GM18868 (cell line): ENCODE measurements at regions not wholly inside any gene's neighbourhood (a gene's known extent, or its start where the extent isn't known, plus 50 kb on each side); places are given as distances from the start of the nearest gene placed in this dataset.

Experiments used
- ATAC-seq: cut with Tn5 transposase; IDR thresholded peaks from one replicate; pipeline ENCODE4 v1.9.1; 2021; ENCODE audit warnings: mild to moderate bottlenecking, moderate library complexity; ENCODE audit not compliant: unreplicated experiment

DNA sequence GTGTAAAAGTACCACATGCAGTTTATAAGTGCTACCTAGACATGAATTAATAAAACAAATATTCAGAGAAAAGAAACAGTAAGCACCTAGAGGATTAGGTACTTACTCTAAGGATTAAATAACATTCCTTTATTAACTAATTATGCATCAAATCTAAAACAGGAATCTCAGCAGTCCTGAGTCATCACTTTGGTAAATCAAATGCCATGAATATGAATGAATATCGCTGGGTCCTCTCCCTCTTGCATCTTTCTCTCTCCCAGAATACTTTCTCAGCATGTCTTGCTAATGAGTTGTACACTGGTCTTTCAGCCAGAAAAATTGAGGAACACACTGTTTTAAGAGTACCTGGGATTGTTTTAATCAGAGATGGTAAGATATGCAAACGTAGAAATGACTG, 225.5 kb upstream of the NFE2L3 start:
- ATAC-seq = no peak

DNA sequence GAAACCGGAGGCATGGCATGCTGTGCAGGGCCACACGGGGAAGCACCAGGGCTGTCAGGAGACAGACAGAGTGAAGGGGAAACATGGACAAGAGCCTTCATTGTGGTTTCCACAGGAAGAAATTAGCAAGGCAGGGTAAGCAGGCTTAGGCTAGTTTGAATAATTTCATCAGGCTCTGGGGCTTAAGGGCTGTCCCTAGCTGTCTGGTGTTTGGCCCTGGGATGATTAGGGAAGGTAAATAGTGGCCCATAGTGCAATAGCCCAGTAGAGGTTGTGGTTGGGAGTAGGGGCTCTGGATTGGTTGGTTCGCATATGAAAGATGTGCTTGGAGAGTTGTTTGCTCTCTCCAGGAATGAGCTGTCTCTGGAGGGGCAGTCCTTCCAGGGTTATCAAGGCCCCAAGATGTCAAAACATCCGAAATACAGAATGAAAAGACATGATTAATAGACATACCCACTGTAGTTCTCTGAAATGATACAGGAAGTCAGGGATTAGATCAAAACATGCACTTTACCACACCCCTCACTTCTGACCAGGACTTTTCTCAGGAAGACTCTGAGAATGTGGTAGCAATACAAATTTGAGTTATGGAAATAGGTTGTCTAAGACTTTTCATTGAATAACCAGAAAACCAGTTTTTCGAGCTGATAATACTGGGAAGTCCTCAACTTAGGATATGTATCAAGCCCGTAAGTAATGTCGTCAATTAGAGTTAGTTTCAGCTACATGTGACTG, 224.9 kb upstream of the NFE2L3 start:
- no peak for ATAC-seq

DNA sequence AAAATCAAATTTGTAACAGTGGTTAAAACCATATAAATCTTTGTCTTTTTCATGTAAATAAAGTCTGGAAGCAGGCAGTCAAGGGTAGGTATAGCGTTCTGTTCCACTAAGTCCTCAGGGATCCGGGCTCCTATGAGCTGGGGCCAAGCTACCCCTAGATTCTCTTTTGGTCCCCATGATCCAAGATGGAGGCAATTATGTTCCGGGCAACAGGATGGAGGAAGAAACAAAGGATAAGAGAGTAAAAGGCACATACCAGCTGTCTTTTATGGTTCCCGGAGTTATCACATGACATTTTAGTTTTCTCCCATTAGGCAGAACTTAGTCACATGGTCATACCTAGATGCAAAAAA, 224.4 kb upstream of the NFE2L3 start:
- no peak for ATAC-seq

DNA sequence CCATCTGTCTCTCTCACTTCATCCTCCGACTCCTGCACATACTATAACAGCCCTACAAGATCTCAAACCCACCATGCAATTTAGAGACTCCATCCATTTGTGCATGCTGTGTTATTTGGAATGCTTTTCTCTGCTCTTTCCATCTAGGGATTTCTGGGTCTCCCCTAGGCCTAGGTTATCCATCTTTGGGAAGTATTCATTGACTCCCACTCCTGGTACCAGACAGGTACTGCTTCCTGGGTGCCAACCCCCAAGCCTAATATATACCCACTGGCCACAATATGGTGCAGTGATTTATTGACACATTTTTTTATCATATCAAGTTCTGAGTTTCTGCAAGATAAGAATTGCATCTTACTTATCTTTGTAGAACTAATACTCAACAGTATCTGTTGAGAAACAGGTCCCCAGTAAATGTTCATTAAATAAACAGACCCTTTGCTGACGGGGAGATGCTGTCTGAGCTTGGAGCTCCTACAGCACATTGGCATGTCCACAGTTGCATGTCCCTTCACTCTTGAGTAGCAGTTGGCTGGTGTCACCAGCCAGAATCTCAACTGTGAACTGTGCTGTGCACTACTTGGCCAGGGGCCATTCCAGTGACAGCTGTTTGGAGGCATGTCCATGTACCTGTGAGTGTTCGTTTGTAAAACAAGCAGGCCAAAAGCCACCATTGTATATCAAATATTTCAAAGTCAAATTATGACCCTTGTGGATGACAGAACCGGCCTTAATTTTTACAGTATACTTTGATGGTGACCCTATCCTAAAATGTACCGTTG, 223.3 kb upstream of the NFE2L3 start:
- no peak for ATAC-seq

DNA sequence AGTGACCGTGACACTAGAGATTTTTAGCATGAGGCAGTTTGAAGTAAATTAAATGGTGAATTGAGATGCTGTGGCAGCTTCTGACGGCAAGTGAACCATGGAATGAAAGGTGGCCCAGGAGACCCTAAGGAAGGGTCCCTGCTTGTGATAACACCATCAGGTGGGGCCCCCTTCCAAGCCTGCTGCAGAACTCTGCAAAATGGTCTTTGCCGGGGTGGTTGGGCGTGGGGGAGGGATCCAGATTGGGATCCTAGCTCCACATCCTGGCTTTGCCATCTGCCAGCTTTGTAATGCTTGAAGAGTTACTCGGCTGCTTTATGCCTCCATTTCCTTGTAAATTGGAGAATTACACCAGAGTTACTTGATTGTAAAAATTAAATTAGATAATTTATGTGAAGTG, 222.6 kb upstream of the NFE2L3 start:
- ATAC-seq = no peak

DNA sequence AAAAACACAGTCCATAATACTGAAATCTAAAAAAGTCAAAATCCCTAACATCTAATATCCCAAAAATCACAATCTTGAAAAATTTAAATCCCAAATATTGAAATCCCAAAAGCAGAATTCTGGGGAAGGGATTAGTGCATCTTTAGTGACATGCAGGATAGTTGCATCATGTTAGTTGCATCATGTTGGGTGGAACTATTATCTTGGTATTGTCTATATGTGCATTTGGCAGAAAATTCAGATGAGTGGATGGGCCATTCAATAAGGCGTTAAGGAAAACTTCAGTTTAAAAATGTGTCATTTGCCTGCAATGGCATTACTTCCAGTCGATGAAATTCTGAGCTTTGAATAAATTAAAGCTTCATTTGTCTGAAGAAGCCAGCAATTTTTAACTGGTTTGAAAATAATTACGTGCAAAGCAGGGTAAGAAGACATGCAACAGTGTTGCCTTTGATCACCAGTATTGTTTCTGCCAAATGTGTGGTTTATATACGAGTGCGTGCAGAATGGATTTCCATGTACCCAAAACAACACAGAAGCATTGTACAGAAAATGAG, 221.4 kb upstream of the NFE2L3 start:
- no peak for ATAC-seq

DNA sequence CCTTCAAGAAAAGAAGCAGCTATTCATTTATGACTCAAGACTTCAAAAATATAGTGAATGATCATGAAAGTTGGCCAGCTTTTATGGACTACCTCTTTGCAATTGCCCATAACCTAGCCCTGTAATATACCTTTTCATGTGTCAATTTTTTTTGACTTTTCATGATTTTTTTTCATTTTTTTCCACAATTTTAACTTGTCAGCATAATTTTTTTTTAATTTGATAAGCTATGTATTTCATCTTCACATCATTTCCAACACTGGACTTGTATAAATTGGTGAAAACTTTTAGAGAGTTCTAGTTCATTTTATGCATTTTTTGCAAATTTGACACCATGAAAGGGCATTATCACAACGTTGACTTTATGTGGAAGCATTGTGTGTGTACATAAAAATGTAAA, 220.8 kb upstream of the NFE2L3 start:
- ATAC-seq = no peak

DNA sequence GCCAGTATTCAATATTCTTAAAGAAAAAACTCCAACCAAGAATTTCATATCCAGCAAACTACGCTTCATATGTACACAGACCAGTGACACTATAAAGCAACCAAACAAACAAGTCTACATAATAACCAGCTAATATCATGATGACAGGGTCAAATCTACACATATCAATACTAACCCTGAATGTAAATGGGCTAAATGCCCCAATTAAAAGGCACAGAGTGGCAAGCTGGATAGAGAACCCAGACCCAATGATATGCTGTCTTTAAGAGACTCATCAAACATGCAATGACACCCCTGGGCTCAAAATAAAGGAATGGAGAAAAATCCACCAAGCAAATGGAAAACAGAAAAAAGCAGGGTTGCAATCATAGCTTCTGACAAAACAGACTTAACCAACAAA, 218.1 kb upstream of the NFE2L3 start:
- ATAC-seq = no peak

DNA sequence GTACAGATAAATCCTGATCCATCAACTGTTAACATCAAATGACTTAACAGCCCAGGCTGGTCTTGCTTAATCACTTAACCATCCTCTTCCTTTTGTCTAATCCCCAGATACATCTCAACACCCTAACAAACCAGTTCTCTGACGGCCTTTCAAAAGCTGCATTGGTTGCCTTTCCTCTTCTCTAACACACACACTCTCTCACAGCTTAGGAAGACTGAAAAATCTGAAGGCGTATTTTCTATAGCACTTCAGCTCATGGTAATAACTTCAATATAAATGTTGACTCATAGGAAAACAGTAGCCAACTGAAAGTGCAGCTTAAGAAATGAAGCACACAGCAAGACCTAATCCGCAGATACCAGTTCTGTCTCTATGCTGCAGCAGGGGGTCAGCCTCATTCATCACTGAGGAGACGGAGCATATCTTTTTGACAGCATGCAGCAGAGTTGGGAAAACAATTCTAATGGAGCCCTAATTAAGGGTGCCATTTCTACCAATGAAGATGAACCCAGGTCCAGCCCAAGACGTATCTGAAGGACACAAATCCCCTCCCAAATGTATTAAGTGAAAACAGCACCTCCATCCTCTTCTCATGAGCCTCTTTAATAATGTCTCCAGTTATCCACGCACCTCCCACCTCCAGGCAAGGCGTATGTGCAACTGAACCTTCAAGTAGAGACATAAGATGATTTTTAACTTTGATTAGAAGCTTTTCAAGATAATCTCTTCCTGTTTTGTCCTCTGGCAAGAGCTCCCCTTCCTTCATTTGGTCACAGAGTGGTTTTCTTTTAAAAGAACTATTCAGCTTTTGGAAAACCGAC, 211.7 kb upstream of the NFE2L3 start:
- ATAC-seq = no peak

DNA sequence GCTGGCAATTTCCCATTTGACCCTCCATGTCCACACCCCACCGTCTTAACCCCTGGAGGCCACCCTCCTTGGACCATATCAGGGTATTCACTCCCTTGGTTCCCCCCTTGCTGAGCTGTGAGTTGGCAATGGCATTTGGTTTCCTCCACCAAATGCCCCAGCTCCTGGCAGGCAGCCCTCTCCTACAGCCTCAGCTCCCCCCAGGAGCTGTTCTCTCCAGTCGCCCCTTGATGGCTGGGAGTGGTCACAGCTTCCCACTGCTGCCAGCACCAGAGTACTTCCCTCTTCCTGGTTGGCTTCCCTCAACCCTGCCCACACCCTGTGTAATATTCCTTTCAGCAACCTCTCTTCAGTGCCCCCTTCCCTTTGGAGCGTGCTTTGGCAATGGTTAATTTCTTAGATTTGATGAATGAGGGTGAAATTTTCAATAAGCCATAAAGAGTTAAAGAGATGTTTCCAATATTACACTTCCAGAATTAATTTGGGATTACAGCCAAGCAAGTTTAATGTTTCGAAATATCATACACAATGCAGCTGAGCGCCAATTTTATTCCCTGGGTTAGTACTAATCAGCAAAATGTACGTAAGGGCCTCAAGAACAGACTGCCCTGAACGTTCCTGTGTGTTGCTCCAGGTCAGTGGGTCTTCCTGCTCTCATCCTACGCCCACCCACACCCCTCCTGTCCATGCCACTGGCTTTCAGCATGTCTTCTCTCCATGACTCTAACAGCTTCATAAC, 207.1 kb upstream of the NFE2L3 start:
- ATAC-seq = no peak

DNA sequence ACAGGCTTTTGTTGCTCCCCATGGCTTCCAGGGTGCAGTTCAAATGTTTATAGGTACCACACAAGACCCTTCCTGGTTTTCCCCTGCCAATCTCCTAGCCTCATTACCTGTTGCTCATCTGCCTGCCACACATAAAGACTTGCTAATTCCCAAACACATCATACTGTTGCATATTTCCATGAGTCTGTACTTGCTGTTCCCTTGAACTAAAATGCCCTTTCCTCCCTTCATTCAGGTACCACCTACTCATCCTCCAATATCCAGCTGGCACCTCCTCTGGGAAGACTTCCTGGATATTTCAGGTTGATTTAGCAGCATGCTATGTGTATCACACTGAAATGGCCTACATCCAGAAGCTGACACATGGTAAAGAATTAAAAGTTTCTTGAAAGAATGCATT, 206.4 kb upstream of the NFE2L3 start:
- no peak for ATAC-seq

DNA sequence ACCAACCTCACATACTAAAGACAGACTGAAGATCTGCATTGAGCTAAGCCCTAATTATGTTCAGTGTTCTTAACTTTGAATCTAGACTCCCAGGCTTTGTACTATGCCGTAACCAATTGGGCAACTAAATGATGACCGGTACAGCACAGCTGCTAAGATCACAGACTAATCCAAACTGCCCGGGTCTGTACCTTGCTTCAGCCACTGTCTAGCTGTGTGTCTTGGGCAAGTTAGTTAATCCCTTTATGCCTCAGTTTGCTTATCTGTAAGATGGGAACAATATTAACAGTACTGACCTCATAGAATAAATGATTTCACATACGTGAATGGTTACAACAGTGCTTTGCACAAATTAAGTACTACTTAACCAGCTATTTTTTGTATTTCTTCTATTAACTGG, 205.8 kb upstream of the NFE2L3 start:
- ATAC-seq = no peak

DNA sequence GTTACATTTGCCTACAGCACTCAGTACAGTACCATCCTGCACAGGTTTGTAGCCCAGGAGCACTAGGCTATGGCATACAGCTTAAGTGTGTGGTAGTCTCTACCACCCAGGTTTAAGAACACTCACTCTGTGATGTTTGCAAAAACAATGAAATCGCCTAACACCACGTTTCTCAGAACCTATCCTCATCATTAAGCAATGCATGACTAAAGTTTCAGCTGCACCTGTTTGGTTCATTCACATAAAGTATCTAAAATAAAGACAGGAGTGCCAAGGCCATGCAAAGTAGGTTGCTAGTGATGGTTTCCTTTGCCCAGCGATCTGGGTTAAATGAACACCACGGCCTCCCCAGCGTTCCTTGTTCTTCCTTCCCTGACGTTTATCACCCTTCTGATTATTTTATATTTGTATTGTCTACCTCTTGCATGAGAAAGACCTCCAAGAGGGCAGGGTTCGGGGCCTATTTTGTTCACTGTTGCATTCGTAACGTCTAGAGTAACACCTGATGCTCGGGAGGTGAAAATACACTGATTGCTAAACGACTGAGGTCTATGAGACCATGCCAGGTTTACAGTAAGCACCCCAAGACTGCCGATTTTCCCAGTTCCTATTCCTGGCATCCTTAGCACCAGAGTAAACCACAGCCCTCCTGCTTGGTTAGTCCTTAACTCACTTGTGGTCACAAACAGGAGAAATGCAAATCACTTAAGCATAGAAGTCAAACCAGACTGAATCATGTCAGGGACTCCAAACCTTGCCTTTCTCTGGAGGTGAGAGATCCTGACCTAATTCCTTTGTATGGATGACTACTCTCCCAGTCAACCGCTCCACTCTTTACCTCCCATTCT, 204.1 kb upstream of the NFE2L3 start:
- ATAC-seq = no peak

DNA sequence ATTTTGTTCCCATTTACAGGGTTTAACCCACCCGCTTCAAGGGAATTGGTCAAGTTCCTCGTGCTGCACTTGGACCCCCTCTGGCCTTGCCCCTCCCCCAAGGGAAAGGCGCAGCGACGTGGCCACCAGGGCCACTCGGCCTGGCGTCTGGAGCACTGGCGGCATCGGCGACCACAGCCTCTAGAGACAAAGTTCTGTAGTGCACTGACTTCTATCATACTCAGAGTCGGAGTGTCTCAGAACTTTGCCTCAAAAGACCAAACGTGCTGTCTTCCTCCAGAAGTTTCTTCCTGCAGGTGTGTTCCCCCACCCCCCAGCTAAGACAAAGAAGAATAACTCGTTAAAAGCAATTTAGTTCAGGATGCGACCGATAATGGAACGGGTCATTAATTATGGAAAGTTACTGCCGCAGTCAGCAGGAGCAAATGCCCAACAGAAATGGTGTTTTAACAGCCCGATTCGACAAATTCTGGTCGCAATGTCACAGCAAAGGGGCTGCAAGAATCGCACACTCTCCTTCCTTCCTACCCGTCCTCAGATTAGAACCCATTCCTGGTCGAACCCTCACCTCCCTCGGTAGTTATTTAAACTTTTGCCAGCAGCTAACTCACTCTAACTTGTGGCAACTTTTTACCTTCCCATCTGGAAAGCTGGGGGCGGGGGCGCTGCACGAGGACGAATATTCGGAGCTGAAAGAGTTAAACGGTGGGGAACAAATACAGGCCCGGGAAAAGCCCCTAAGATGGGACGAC, 202.1 kb upstream of the NFE2L3 start:
- ATAC-seq = no peak

DNA sequence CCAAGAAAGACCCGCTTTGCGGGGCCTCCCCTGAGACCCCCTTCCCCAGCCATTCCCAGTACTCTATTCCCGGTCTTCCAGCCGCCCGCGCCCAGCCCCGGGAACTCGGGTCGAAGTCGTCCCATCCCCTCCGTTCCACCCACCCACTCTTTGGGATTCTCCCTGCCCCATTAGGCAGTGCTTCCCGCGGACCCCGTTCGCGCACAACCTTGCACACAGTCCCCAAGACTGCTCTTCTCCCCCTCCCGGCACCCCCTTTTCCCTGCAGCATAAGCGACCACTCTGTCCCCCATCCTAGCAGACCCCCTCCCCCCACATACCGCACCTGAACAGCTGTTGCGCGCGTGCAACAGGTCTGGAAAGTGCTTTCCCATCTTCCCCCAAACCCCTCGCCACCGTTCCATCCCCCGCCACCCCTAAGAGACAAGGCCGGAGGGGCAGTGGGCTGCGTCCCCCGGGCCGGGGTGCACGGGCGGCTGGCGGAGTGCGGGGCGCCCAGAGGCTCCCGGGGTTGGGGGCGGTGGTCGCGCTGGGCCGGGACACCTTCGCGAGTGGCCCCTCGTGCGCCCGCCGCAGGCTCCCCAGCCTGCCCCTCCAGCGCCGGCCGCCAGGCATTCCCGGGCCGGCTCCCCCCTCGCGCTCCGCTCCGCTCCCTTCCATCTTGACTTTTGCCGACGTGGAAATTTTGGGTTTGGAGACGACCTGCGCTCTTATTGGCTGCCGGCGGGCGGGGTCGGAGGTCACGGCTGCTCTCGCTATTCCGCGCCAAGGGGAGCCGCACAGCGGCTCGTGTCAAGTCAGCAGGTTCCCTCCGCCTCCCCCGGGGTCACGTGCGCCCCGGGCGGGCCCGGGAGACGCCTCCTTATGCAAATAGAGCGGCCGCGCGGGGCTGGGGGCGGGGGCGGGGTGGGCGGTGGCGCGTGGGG, 201.2 kb upstream of the NFE2L3 start:
- ATAC-seq = peak; percentile 81

DNA sequence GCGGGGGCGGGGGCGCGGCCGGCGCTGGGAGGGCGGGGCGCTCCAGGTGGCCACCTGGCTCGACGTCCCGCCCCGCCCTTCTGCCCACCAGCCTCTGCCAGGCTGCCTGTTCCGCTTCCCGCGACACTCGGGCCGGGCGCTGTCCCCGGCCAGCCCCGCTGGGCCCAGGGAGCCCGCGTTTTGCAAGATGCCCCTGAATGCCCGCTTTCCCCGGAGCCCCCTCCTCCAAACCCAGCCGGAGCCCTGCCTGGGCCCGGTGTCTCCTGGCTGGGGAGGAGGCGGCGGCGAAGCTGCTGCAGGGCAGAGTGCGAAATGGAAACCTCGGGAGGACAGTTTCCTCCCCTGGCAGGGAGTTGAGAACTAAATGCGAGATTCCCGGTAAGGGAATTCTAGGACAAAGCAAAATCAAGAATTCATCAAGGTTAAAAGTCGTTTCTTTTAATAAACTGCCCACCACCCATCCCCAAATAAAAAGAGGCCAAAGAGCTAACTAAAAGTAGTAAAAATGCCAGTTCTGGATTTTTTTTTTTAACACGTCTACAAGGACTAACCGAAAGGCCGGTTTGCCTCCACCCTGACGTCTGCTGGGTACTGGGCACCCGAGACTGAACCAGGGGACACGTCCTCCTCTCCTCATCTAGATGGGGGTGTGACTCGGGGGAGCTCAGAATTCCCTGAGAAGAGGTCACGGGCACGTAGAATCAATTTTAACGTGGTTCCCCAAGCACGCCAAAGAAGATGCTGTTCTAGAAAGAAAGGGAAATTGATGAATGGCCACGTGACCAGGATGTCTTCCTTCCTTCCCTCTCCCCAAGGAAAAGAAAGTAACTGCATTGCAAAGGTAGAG, 200.4 kb upstream of the NFE2L3 start:
- no peak for ATAC-seq
